ENCODE measurements at regions not wholly inside any gene's neighbourhood (a gene's known extent, or its start where the extent isn't known, plus 50 kb on each side); places are given as distances from the start of the nearest gene placed in this dataset.

DNA sequence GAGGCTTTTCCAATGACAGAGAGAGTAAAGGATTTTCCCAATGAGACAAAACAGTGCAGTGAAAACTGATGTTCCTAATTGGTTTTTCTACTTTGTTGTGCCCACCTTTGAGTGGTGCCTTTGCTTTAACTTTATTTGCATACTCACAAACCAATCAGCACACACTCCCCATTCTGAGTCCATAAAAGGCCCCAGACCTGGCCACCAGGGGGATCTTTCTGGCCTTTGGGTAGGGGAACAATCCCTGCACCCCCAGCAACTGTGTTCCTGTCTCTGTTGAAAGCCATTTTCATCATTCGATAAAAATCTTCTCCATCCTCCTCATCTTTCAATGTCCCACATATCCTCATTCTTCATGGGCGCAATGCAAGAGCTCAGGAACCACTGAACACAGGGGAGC lies 252.8 kb downstream of the B3GLCT start:
- no peaks in the 10 kb centered on the region for H3K4me1 ChIP-seq (ENCODE audit: control insufficient read depth, extremely low read depth, insufficient read depth, low read length)
- H3K9me1 ChIP-seq (replicated peaks; ENCODE audit: control insufficient read depth, extremely low read depth, insufficient read depth, low read length): no peaks in the 10 kb centered on the region
- no peaks in the 10 kb centered on the region for H4K20me1 ChIP-seq (replicated peaks; ENCODE audit: control insufficient read depth, extremely low read depth, insufficient read depth, low read length)
- no TSS peak for BruUV-seq (replicated peaks)
- POLR2A ChIA-PET: no interaction called here
- no peak overlapping the region for H3K9ac ChIP-seq (replicated peaks; ENCODE audit: extremely low read depth, insufficient read depth, low read length)
- no peak overlapping the region for H2AFZ ChIP-seq (ENCODE audit: low read depth, low read length)
- no peak for TF ChIP-seq POLR2AphosphoS5 (IDR thresholded peaks at IDR 0.05; ENCODE audit: insufficient read depth, low read depth, low read length)
- no peak for TF ChIP-seq MYC (IDR thresholded peaks at IDR 0.05; ENCODE audit: low read depth, low read length)
- TF ChIP-seq, protein P1, sequence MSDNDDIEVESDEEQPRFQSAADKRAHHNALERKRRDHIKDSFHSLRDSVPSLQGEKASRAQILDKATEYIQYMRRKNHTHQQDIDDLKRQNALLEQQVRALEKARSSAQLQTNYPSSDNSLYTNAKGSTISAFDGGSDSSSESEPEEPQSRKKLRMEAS (IDR thresholded peaks at IDR 0.05; ENCODE audit: insufficient read depth, insufficient read length): no peak
- TF ChIP-seq JUN (IDR thresholded peaks at IDR 0.05; ENCODE audit: borderline replicate concordance, insufficient read depth, insufficient read length, low read depth): no peak
- TF ChIP-seq, protein P2, sequence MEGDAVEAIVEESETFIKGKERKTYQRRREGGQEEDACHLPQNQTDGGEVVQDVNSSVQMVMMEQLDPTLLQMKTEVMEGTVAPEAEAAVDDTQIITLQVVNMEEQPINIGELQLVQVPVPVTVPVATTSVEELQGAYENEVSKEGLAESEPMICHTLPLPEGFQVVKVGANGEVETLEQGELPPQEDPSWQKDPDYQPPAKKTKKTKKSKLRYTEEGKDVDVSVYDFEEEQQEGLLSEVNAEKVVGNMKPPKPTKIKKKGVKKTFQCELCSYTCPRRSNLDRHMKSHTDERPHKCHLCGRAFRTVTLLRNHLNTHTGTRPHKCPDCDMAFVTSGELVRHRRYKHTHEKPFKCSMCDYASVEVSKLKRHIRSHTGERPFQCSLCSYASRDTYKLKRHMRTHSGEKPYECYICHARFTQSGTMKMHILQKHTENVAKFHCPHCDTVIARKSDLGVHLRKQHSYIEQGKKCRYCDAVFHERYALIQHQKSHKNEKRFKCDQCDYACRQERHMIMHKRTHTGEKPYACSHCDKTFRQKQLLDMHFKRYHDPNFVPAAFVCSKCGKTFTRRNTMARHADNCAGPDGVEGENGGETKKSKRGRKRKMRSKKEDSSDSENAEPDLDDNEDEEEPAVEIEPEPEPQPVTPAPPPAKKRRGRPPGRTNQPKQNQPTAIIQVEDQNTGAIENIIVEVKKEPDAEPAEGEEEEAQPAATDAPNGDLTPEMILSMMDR (IDR thresholded peaks at IDR 0.05; ENCODE audit: extremely low read depth in 1 of 2, insufficient read depth in 1 of 2, low read depth in 1 of 2, low read length in 2 of 2): no peak
- no peak for TF ChIP-seq POLR2A (IDR thresholded peaks at IDR 0.05; ENCODE audit: low read depth, low read length)
- TF ChIP-seq EZH2 (IDR thresholded peaks at IDR 0.05; ENCODE audit: borderline replicate concordance, low read depth, low read length, severe bottlenecking): no peak
- TF ChIP-seq FOS (IDR thresholded peaks at IDR 0.05; ENCODE audit: borderline replicate concordance, insufficient read depth, low read length): no peak
- no peak for TF ChIP-seq GATA2 (IDR thresholded peaks at IDR 0.05; ENCODE audit: insufficient read depth, insufficient read length, low read depth, low read length)
- H3K27ac ChIP-seq (ENCODE audit: insufficient read depth, low read depth, low read length): no peak overlapping the region
- no peaks in the 10 kb centered on the region for H3K9me3 ChIP-seq (replicated peaks; ENCODE audit: control insufficient read depth, insufficient read depth, low read length)
- no peak overlapping the region for H3K4me2 ChIP-seq (ENCODE audit: insufficient read depth, low read length)
- FAIRE-seq: no peak
- no peak for DNase-seq (ENCODE audit: low read depth, low spot score)
- dilution Hi-C loops (cut with MboI; ENCODE audit: extremely low pct_ligation_motif_present, low sequenced_read_pairs) (no loop called here), intact Hi-C loops (cut with micrococcal nuclease) (no loop called here)
- CTCF ChIA-PET: interaction anchor here (0.8 kb wide), 1 partner anchor 321 kb away, joined by 3 read pairs; no protein-coding TSS in a partner anchor
- H3K4me3 ChIP-seq (replicated peaks in 1 of 3; ENCODE audit: insufficient read depth in 1 of 3, low read depth in 1 of 3, low read length in 3 of 3): no peak overlapping the region
- H3K27me3 ChIP-seq (ENCODE audit: control insufficient read depth in 2 of 2, insufficient read depth in 2 of 2, low read length in 2 of 2): peaks cover 6 to 10% of the 10 kb centered on the region in 2 experiments
- H3K79me2 ChIP-seq (ENCODE audit: control insufficient read depth, insufficient read depth, low read length): no peaks in the 10 kb centered on the region
- H3K36me3 ChIP-seq (ENCODE audit: control insufficient read depth in 2 of 2, extremely low read depth in 1 of 2, insufficient read depth in 2 of 2, low read length in 2 of 2): no peaks in the 10 kb centered on the region

Measured in endothelial cell of umbilical vein (primary cell).